HUDEP-2 (cell line): ENCODE measurements at regions not wholly inside any gene's neighbourhood (a gene's known extent, or its start where the extent isn't known, plus 50 kb on each side); places are given as distances from the start of the nearest gene placed in this dataset.
A peak's percentile ranks its signal among the peaks of the same experiment; 100 is the strongest.

Source experiments
- DNase-seq, 76 experiments: peaks; one replicate each; lab custom pipeline; 2025; ENCODE audit not compliant: unreplicated experiment in 76 of 76; lab: John Stamatoyannopoulos, UW

- no peak for DNase-seq
Observed at GRCh38 chr9:69955536-69956355, 87.9 kb upstream of the MAMDC2 start.

GRCh38 chr9:69961843-69962242 is 81.8 kb upstream of the MAMDC2 start:
- DNase-seq = no peak

- no peak for DNase-seq
Observed at GRCh38 chr9:69963803-69964202, 79.8 kb upstream of the MAMDC2 start.

- no peak for DNase-seq
Observed at GRCh38 chr9:69964446-69964845, 79.2 kb upstream of the MAMDC2 start.

- no peak for DNase-seq
Observed at GRCh38 chr9:69965416-69966145, 78.1 kb upstream of the MAMDC2 start.

GRCh38 chr9:69967344-69967743 is 76.3 kb upstream of the MAMDC2 start:
- no peak for DNase-seq

- DNase-seq = no peak
Observed at GRCh38 chr9:69970001-69970533, 73.6 kb upstream of the MAMDC2 start.

GRCh38 chr9:69971643-69972449 is 71.8 kb upstream of the MAMDC2 start:
- peak in 54 of 76 experiments; percentile 1 to 63 (median 30) for DNase-seq

GRCh38 chr9:69975681-69976080 is 68.0 kb upstream of the MAMDC2 start:
- DNase-seq = no peak

- DNase-seq = no peak
Observed at GRCh38 chr9:69976152-69976551, 67.5 kb upstream of the MAMDC2 start.

- DNase-seq = no peak
Observed at GRCh38 chr9:69980041-69980440, 63.6 kb upstream of the MAMDC2 start.

- no peak for DNase-seq
Observed at GRCh38 chr9:69980591-69980990, 63.1 kb upstream of the MAMDC2 start.

GRCh38 chr9:69981686-69982445 is 61.8 kb upstream of the MAMDC2 start:
- no peak for DNase-seq

GRCh38 chr9:69984831-69985230 is 58.8 kb upstream of the MAMDC2 start:
- DNase-seq = no peak

- no peak for DNase-seq
Observed at GRCh38 chr9:69985971-69986370, 57.7 kb upstream of the MAMDC2 start.

GRCh38 chr9:69986970-69987369 is 56.7 kb upstream of the MAMDC2 start:
- DNase-seq = no peak

- DNase-seq = no peak
Observed at GRCh38 chr9:69987457-69987856, 56.2 kb upstream of the MAMDC2 start.

GRCh38 chr9:69993110-69993509 is 50.5 kb upstream of the MAMDC2 start:
- no peak for DNase-seq
